GM20431 (cell line): ENCODE measurements at regions not wholly inside any gene's neighbourhood (a gene's known extent, or its start where the extent isn't known, plus 50 kb on each side); places are given as distances from the start of the nearest gene placed in this dataset.
"Not testable (repeated sequence)": the region's sequence is repeated elsewhere in the genome, so short reads cannot be mapped to it uniquely, and the experiment has no call there.

Source experiments
- in situ Hi-C: fragments of 300-500 bp; cut with MseI, MboI; formaldehyde crosslinking; loops from one replicate; pipeline ENCODE4 v1.15.0; 2020; ENCODE audit warnings: low sequenced_read_pairs; ENCODE audit not compliant: unreplicated experiment

GRCh38 chr6:63440057-63440456 is 120.3 kb upstream of the LGSN start:
- in situ Hi-C loops, result no loop called here

- in situ Hi-C loops, result no loop called here
Observed at GRCh38 chr6:63440594-63440993, 120.8 kb upstream of the LGSN start.

GRCh38 chr6:63441266-63441956 is 121.6 kb upstream of the LGSN start:
- in situ Hi-C loops, result no loop called here

GRCh38 chr6:63442870-63443269 is 123.1 kb upstream of the LGSN start:
- in situ Hi-C loops, result no loop called here

GRCh38 chr6:63444768-63445167 is 125.0 kb upstream of the LGSN start:
- in situ Hi-C loops, result no loop called here

GRCh38 chr6:63446405-63446804 is 125.9 kb upstream of the LOC128125822 start:
- in situ Hi-C loops, result no loop called here

GRCh38 chr6:63447134-63447533 is 125.1 kb upstream of the LOC128125822 start:
- in situ Hi-C loops, result no loop called here

- in situ Hi-C loops, result no loop called here
Observed at GRCh38 chr6:63448229-63448628, 124.1 kb upstream of the LOC128125822 start.

GRCh38 chr6:63449714-63450113 is 122.6 kb upstream of the LOC128125822 start:
- in situ Hi-C loops, result no loop called here

GRCh38 chr6:63451238-63451637 is 121.0 kb upstream of the LOC128125822 start:
- in situ Hi-C loops, result no loop called here

GRCh38 chr6:63452125-63452524 is 120.2 kb upstream of the LOC128125822 start:
- in situ Hi-C loops, result no loop called here

- in situ Hi-C loops, result no loop called here
Observed at GRCh38 chr6:63456734-63457133, 115.5 kb upstream of the LOC128125822 start.

- in situ Hi-C loops, result no loop called here
Observed at GRCh38 chr6:63458480-63459115, 113.7 kb upstream of the LOC128125822 start.

- in situ Hi-C loops, result no loop called here
Observed at GRCh38 chr6:63459814-63460213, 112.5 kb upstream of the LOC128125822 start.

- in situ Hi-C loops, result no loop called here
Observed at GRCh38 chr6:63460971-63461370, 111.3 kb upstream of the LOC128125822 start.

- in situ Hi-C loops, result no loop called here
Observed at GRCh38 chr6:63464060-63464459, 108.2 kb upstream of the LOC128125822 start.

GRCh38 chr6:63465750-63466149 is 106.5 kb upstream of the LOC128125822 start:
- in situ Hi-C loops, result no loop called here

- in situ Hi-C loops, result no loop called here
Observed at GRCh38 chr6:63466242-63466733, 106.0 kb upstream of the LOC128125822 start.

- in situ Hi-C loops, result no loop called here
Observed at GRCh38 chr6:63467247-63467954, 104.9 kb upstream of the LOC128125822 start.

- in situ Hi-C loops, result not testable (repeated sequence)
Observed at GRCh38 chr6:63471145-63471544, 101.1 kb upstream of the LOC128125822 start.

GRCh38 chr6:63471654-63472053 is 100.6 kb upstream of the LOC128125822 start:
- in situ Hi-C loops, result no loop called here
